SK-N-SH (cell line): ENCODE measurements at regions not wholly inside any gene's neighbourhood (a gene's known extent, or its start where the extent isn't known, plus 50 kb on each side); places are given as distances from the start of the nearest gene placed in this dataset.

Experiments
- CTCF ChIA-PET: fragments of 300-600, 350-600 bp; formaldehyde crosslinking; extraction: SDS; loops from one replicate; lab custom pipeline; 2021; lab: Yijun Ruan, JAX
- POLR2A ChIA-PET: fragments of 350-600 bp; sonication (Branson Sonifier 250); formaldehyde crosslinking; extraction: SDS; loops from one replicate; lab custom pipeline; 2020; ENCODE audit warnings: antibody characterized with exemption, inconsistent platforms; lab: Yijun Ruan, JAX
- DNase-seq: peaks from one replicate; pipeline ENCODE4 v3.0.0; 2012
- H2AFZ ChIP-seq: fragments of 200-600 bp; sonication (generic); 2 replicates; pipeline ENCODE4 v1.8.1; 2016; ENCODE audit warnings: antibody characterized with exemption, mild to moderate bottlenecking, low read depth
- H3F3A ChIP-seq: fragments of 200-600 bp; sonication (generic); replicated peaks from 2 replicates; pipeline ENCODE3; 2016; ENCODE audit warnings: antibody characterized with exemption, mild to moderate bottlenecking; ENCODE audit not compliant: insufficient read depth
- H3K27ac ChIP-seq, 2 experiments: fragments of 200-500 bp in 1 of 2; fragments of 200-600 bp in 1 of 2; sonication (Bioruptor generic) in 1 of 2; sonication (generic), shearing (Covaris generic) in 1 of 2; 2 replicates each; pipeline versions ENCODE4 v1.5.1 to v1.6.1; 2014 to 2016; ENCODE audit warnings: low read depth in 2 of 2, inconsistent platforms in 1 of 2, low read length in 1 of 2, mild to moderate bottlenecking in 1 of 2, mixed read lengths in 1 of 2
- H3K27me3 ChIP-seq: fragments of 200-600 bp; sonication (generic), shearing (Covaris generic); 2 replicates; pipeline ENCODE4 v1.6.1; 2016; ENCODE audit warnings: mixed run types; ENCODE audit not compliant: insufficient read depth
- H3K36me3 ChIP-seq, 2 experiments: fragments of 200-500 bp in 1 of 2; fragments of 200-600 bp in 1 of 2; sonication (Bioruptor generic) in 1 of 2; sonication (generic) in 1 of 2; replicated peaks in 1 of 2; 2 replicates each; pipeline versions ENCODE3 to v1.5.1; 2014 to 2016; ENCODE audit warnings: low read length in 1 of 2, mild to moderate bottlenecking in 1 of 2; ENCODE audit not compliant: insufficient read depth in 2 of 2, control insufficient read depth in 1 of 2
- H3K4me1 ChIP-seq, 2 experiments: fragments of 200-500 bp in 1 of 2; fragments of 200-600 bp in 1 of 2; sonication (Bioruptor generic) in 1 of 2; sonication (generic), shearing (Covaris generic) in 1 of 2; 2 replicates each; pipeline versions ENCODE4 v1.5.1 to v1.6.1; 2014 to 2016; ENCODE audit warnings: low read depth in 1 of 2, low read length in 1 of 2, mixed run types in 1 of 2; ENCODE audit not compliant: insufficient read depth in 2 of 2, control insufficient read depth in 1 of 2
- H3K4me2 ChIP-seq: fragments of 200-600 bp; sonication (generic), shearing (Covaris generic); 2 replicates; pipeline ENCODE4 v1.6.1; 2017; ENCODE audit warnings: mixed run types
- H3K4me3 ChIP-seq, 2 experiments: fragments of 200-500 bp in 1 of 2; fragments of 200-600 bp in 1 of 2; sonication (Bioruptor generic) in 1 of 2; sonication (generic), shearing (Covaris generic) in 1 of 2; 2 replicates each; pipeline versions ENCODE4 v1.5.1 to v1.8.1; 2014 to 2016; ENCODE audit warnings: low read depth in 2 of 2, inconsistent platforms in 1 of 2, low read length in 1 of 2, mild to moderate bottlenecking in 1 of 2, mixed read lengths in 1 of 2, moderate library complexity in 1 of 2
- H3K79me2 ChIP-seq: fragments of 200-600 bp; sonication (generic); 2 replicates; pipeline ENCODE4 v1.8.1; 2017; ENCODE audit warnings: mild to moderate bottlenecking; ENCODE audit not compliant: insufficient read depth
- H3K9ac ChIP-seq: fragments of 200-600 bp; sonication (generic); 2 replicates; pipeline ENCODE4 v1.6.1; 2017; ENCODE audit warnings: mixed run types
- H3K9me2 ChIP-seq: fragments of 200-600 bp; sonication (generic); 2 replicates; pipeline ENCODE4 v1.6.1; 2017; ENCODE audit warnings: mixed run types
- H3K9me3 ChIP-seq: fragments of 200-600 bp; sonication (generic); 2 replicates; pipeline ENCODE4 v1.6.1; 2017; ENCODE audit warnings: mixed run types, mild to moderate bottlenecking, moderate library complexity
- H4K20me1 ChIP-seq: fragments of 200-600 bp; sonication (generic); 2 replicates; pipeline ENCODE4 v1.6.1; 2017; ENCODE audit warnings: mild to moderate bottlenecking, mixed run types; ENCODE audit not compliant: insufficient read depth
- CHD2 ChIP-seq: fragments of 150-350 bp; IDR thresholded peaks from 2 replicates; pipeline ENCODE4 v1.6.1; 2018; ENCODE audit warnings: low read length; ENCODE audit not compliant: partially characterized antibody
- ELF1 ChIP-seq: IDR thresholded peaks from 2 replicates; pipeline ENCODE4 v1.4.0; 2012
- EP300 ChIP-seq, 2 experiments: IDR thresholded peaks; 2 replicates each; pipeline versions ENCODE4 v1.4.0 to v1.6.1; 2012; ENCODE audit warnings: borderline replicate concordance in 1 of 2, low read depth in 1 of 2, low read length in 1 of 2
- FOXJ3 ChIP-seq: sonication (generic); formaldehyde crosslinking; IDR thresholded peaks from 2 replicates; pipeline ENCODE4 v1.5.1; 2020; ENCODE audit warnings: mild to moderate bottlenecking, missing genetic modification reagents
- FOXM1 ChIP-seq: IDR thresholded peaks from 2 replicates; pipeline ENCODE4 v1.4.0; 2012; ENCODE audit warnings: low read depth, mild to moderate bottlenecking
- GABPA ChIP-seq: IDR thresholded peaks from 2 replicates; pipeline ENCODE4 v1.4.0; 2012; ENCODE audit warnings: low read depth, mild to moderate bottlenecking
- IRF3 ChIP-seq: fragments of 150-350 bp; IDR thresholded peaks from 2 replicates; pipeline ENCODE4 v1.6.1; 2016; ENCODE audit warnings: mild to moderate bottlenecking, low read depth, low read length
- MXI1 ChIP-seq: IDR thresholded peaks from 2 replicates; pipeline ENCODE4 v1.6.1; 2012; ENCODE audit warnings: mild to moderate bottlenecking, low read depth, low read length, improper control_type of control experiment
- NFIC ChIP-seq: IDR thresholded peaks from 2 replicates; pipeline ENCODE4 v1.4.0; 2012; ENCODE audit warnings: borderline replicate concordance
- NRF1 ChIP-seq: IDR thresholded peaks from 2 replicates; pipeline ENCODE4 v1.6.1; 2012; ENCODE audit warnings: low read depth, mild to moderate bottlenecking, low read length
- RAD21 ChIP-seq: IDR thresholded peaks from 2 replicates; pipeline ENCODE4 v1.6.1; 2012; ENCODE audit warnings: mild to moderate bottlenecking, low read length
- RCOR1 ChIP-seq: fragments of 150-350 bp; IDR thresholded peaks from 2 replicates; pipeline ENCODE4 v1.6.1; 2017; ENCODE audit warnings: antibody characterized with exemption, low read length
- RFX5 ChIP-seq: IDR thresholded peaks from 2 replicates; pipeline ENCODE4 v1.6.1; 2012; ENCODE audit warnings: mild to moderate bottlenecking, improper control_type of control experiment, low read length
- SMC3 ChIP-seq: IDR thresholded peaks from 2 replicates; pipeline ENCODE4 v1.6.1; 2012; ENCODE audit warnings: low read depth, low read length, improper control_type of control experiment
- TAF1 ChIP-seq: IDR thresholded peaks from 2 replicates; pipeline ENCODE4 v1.6.1; 2012; ENCODE audit warnings: low read depth, mild to moderate bottlenecking, low read length, moderate library complexity, borderline replicate concordance
- TEAD4 ChIP-seq: IDR thresholded peaks from 2 replicates; pipeline ENCODE4 v1.4.0; 2012; ENCODE audit warnings: mild to moderate bottlenecking, borderline replicate concordance; ENCODE audit not compliant: insufficient read depth
- WGBS: methylation state at CpG from one replicate; pipeline ENCODE4 v1.1.6; 2017; ENCODE audit warnings: low lambda C conversion rate; 5-methylcytosine and 5-hydroxymethylcytosine counted together
- TF ChIP-seq, protein P1 (sequence below): IDR thresholded peaks from 2 replicates; pipeline ENCODE4 v1.4.0; 2012; ENCODE audit warnings: low read depth, borderline replicate concordance
- TF ChIP-seq, protein P2 (sequence below): fragments of 200-600 bp; sonication (generic); IDR thresholded peaks from 2 replicates; pipeline ENCODE4 v1.6.1; 2017; ENCODE audit warnings: antibody characterized with exemption, mild to moderate bottlenecking, moderate library complexity

DNA sequence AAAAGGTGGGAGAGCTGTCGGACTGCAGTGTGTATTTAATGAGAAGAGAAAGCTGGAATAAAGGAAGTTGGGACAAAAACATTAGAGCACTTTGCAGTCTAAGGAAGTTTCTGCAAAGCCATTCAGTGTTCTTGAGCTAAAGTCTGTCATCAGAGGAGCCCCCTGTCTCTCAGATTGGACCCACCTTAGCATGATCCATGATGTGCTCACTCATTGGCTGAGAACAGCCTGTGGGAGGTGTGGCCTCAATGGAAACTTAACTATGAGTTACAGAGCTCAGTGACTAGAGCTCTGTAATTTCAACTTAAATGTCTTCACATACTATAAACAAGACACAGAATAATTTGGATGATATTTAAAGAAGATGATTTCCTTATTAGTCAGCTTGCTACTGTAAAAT, 437.0 kb downstream of the BTBD3 start:
- TF ChIP-seq GABPA: no peak
- TF ChIP-seq RFX5: no peak
- TF ChIP-seq RCOR1: no peak
- no peak for TF ChIP-seq RAD21
- TF ChIP-seq, protein P1, sequence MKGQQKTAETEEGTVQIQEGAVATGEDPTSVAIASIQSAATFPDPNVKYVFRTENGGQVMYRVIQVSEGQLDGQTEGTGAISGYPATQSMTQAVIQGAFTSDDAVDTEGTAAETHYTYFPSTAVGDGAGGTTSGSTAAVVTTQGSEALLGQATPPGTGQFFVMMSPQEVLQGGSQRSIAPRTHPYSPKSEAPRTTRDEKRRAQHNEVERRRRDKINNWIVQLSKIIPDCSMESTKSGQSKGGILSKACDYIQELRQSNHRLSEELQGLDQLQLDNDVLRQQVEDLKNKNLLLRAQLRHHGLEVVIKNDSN: no peak
- no peak for TF ChIP-seq TAF1
- no peak for TF ChIP-seq IRF3
- TF ChIP-seq NFIC: no peak
- TF ChIP-seq MXI1: no peak
- TF ChIP-seq FOXM1: no peak
- no peak for TF ChIP-seq TEAD4
- no peak for DNase-seq
- 6% methylated on average over 1 of the region's 1 CpG for WGBS
- no peak overlapping the region for H3K4me3 ChIP-seq
- no peak overlapping the region for H2AFZ ChIP-seq
- H3F3A ChIP-seq: no peaks in the 10 kb centered on the region
- no peaks in the 10 kb centered on the region for H3K27me3 ChIP-seq
- H4K20me1 ChIP-seq: no peaks in the 10 kb centered on the region
- H3K9me3 ChIP-seq: 0 out of 2 replicates have a peak, but pooled peaks cover 10% of the 10 kb centered on the region
- H3K9ac ChIP-seq: no peak overlapping the region
- H3K79me2 ChIP-seq: no peaks in the 10 kb centered on the region
- POLR2A ChIA-PET: no interaction called here
- H3K4me1 ChIP-seq: no peaks in the 10 kb centered on the region
- no peaks in the 10 kb centered on the region for H3K9me2 ChIP-seq
- no peak overlapping the region for H3K27ac ChIP-seq
- no peak overlapping the region for H3K4me2 ChIP-seq
- CTCF ChIA-PET: no interaction called here
- H3K36me3 ChIP-seq: no peaks in the 10 kb centered on the region

DNA sequence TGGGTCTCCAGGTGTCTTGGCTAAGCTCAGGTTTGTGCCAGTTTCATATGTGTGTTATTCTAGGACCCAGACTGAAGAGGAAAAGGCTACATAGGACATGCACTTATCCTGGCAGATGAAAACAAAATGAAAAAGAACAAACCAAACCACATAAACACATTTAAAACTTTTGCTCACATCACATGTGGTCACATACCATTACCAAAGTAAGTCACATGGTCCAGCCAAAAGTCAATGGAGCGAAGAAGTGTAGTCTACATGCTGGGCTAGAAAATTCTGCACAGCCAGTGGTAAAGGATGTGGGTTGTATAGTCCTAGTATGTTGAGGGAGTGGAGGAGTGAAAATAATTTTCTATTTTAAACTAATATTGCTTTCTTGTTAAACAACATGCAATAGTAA, 437.5 kb downstream of the BTBD3 start:
- no peak overlapping the region for H3K27ac ChIP-seq
- ChIA-PET POLR2A (no interaction called here), CTCF (no interaction called here)
- no peaks in the 10 kb centered on the region for H3K9me2 ChIP-seq
- no peak overlapping the region for H3K9ac ChIP-seq
- no peaks in the 10 kb centered on the region for H3F3A ChIP-seq
- 0 out of 2 replicates have a peak, but pooled peaks cover 10% of the 10 kb centered on the region for H3K9me3 ChIP-seq
- no peak overlapping the region for H3K4me2 ChIP-seq
- no peaks in the 10 kb centered on the region for H3K36me3 ChIP-seq
- H3K4me1 ChIP-seq: no peaks in the 10 kb centered on the region
- no peaks in the 10 kb centered on the region for H3K27me3 ChIP-seq
- 7% methylated on average over 1 of the region's 1 CpG for WGBS
- no peak for TF ChIP-seq ELF1
- TF ChIP-seq NRF1: no peak
- no peak for TF ChIP-seq EP300 (IDR thresholded peaks at IDR 0.05; ENCODE audit: borderline replicate concordance in 1 of 2, low read depth in 1 of 2, low read length in 1 of 2)
- TF ChIP-seq RCOR1: no peak
- TF ChIP-seq FOXJ3 (CRISPR knock-in tag): no peak
- TF ChIP-seq FOXM1: no peak
- TF ChIP-seq SMC3: no peak
- TF ChIP-seq, protein P1: no peak
- TF ChIP-seq, protein P2, sequence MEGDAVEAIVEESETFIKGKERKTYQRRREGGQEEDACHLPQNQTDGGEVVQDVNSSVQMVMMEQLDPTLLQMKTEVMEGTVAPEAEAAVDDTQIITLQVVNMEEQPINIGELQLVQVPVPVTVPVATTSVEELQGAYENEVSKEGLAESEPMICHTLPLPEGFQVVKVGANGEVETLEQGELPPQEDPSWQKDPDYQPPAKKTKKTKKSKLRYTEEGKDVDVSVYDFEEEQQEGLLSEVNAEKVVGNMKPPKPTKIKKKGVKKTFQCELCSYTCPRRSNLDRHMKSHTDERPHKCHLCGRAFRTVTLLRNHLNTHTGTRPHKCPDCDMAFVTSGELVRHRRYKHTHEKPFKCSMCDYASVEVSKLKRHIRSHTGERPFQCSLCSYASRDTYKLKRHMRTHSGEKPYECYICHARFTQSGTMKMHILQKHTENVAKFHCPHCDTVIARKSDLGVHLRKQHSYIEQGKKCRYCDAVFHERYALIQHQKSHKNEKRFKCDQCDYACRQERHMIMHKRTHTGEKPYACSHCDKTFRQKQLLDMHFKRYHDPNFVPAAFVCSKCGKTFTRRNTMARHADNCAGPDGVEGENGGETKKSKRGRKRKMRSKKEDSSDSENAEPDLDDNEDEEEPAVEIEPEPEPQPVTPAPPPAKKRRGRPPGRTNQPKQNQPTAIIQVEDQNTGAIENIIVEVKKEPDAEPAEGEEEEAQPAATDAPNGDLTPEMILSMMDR: no peak
- TF ChIP-seq RFX5: no peak
- no peak for TF ChIP-seq CHD2
- DNase-seq: no peak
- no peaks in the 10 kb centered on the region for H4K20me1 ChIP-seq
- no peak overlapping the region for H3K4me3 ChIP-seq
- H3K79me2 ChIP-seq: no peaks in the 10 kb centered on the region
- no peak overlapping the region for H2AFZ ChIP-seq
